ENCODE measurements at regions not wholly inside any gene's neighbourhood (a gene's known extent, or its start where the extent isn't known, plus 50 kb on each side); places are given as distances from the start of the nearest gene placed in this dataset.

DNA sequence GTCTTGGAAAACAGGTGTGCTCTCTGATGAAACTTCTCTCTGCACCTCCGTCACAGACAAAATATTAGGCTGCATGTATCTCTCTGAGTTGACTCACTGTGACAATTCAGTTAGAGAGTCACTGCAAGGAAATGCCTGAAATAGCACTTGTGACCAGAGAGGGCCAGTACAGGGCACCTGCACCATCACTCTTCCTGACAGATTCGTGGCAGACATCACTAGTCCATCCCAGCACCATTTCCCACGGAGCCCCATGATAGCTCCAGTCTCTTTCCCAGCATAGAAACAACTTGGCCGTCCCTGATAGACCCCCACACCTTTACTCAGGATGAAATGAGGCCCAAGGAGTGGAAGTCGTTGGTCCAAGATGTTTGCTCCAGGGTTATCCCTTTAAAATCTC is 73.3 kb upstream of the ISX start:
- no peak for DNase-seq (ENCODE audit: low read depth in 3 of 3)

DNA sequence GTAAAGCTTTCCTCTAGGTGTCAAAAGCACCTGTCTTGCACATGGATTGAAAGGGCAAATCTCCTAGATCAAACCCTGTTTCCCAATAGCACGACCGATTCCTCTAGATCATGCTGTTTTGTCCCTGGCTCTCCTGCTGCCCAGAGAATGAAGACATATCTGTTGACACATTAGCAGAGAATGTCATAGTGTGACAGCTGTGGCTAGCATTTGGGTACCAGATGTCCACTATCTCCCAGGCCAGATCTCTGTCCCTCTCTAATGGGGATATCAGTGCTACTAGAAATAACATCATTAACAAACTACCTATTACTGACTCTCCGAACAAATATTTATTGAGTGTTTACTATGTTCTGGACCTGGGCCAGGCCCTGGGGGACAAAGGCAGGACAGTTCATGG is 72.4 kb upstream of the ISX start:
- DNase-seq (ENCODE audit: low read depth in 3 of 3), result no peak

DNA sequence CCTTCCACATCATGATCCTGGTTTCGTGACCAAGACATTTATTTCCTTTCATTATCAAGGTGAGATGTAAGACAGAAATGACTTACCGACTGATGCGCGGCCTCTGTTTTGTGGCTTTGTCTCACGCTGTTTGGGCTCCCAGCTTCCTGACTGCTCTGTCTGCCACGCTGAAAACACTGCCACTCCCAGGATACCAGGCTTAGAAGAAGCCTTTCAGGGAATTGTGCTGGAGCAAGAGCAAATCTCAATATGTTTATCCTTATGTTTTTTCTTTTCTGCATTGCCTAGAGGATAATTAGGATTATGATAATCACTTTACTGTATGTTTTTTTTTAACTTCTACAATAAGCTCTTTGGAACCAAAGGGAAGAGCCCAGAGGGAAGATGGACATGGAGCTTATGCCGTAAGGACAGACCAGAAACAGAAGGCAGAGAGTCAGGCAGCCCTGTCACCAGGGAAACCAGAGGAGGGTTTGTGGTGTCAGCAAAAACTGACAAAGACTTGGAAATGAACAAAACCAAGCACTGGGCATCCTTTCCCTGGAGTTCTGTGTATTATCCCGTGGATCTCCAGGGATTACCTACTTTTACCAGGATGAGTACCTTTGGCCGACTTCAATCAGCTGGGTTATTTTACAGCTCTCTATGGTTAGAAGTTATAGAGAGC is 68.2 kb upstream of the ISX start:
- no peak for DNase-seq (ENCODE audit: low read depth in 3 of 3)

DNA sequence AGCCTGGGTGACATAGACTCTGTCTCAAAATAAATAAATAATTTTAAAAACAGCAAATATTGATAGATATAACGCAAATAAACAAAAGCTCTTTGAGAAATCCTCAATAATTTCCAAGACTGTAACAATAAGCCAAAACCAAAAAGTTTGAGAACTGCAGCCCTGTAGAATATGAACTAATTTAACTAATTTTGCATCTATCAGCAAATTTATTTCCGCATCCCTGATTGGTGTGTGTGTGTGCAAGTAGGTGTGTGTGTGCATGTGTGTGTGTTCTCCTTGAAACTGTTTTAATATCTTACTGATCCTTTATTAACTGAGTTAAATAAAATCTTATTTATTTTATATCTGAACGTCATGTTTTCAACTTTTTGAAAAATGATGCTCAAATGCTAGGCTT is 67.0 kb upstream of the ISX start:
- DNase-seq (ENCODE audit: low read depth in 3 of 3), result no peak

GRCh38 chr22:35008213-35008612 is 57.7 kb upstream of the ISX start:
- no peak for DNase-seq (ENCODE audit: low read depth in 3 of 3)

- DNase-seq (ENCODE audit: low read depth in 3 of 3), result no peak
These were observed 55.4 kb upstream of the ISX start for GRCh38 chr22:35010543-35010942.

GRCh38 chr22:35014812-35015211 is 51.1 kb upstream of the ISX start:
- no peak for DNase-seq (ENCODE audit: low read depth in 3 of 3)
